ENCODE measurements at regions not wholly inside any gene's neighbourhood (a gene's known extent, or its start where the extent isn't known, plus 50 kb on each side); places are given as distances from the start of the nearest gene placed in this dataset.

DNA sequence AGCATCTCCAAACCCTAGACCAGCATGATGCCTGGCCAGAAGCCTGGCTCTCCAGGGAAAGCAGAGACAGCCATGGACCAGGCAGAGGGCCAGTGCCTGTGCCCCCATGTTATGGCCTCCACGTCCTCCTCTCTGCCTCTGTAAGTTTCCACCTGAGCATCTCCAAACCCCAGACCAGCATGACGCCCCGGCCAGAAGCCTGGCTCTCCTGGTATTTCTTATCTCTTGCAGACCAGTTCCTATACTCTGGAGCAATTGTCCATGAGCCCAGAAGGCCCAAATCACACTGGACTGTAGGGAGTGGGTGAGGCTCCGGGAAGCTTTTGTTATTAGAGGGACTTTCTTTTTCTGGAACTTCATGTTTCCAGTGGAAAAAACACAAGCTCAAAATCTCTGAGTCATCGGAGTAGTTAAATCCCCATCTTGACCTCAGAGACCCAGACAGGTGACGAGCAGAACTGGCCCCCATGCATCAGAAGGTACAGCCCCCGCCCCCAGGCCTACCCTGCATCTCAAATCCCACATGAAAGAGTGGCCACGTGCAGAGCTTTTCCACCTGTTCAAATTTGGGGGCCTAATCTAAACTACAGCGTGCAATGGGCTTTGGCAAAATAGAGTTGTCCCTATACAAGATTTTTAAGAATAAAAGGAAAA lies 110.2 kb upstream of the FOXQ1 start:
- TF ChIP-seq POLR2A (IDR thresholded peaks at IDR 0.05; ENCODE audit: low read length) (no peak), GATA1 (IDR thresholded peaks at IDR 0.05; ENCODE audit: low read depth, low read length) (no peak)
- no peak for DNase-seq

DNA sequence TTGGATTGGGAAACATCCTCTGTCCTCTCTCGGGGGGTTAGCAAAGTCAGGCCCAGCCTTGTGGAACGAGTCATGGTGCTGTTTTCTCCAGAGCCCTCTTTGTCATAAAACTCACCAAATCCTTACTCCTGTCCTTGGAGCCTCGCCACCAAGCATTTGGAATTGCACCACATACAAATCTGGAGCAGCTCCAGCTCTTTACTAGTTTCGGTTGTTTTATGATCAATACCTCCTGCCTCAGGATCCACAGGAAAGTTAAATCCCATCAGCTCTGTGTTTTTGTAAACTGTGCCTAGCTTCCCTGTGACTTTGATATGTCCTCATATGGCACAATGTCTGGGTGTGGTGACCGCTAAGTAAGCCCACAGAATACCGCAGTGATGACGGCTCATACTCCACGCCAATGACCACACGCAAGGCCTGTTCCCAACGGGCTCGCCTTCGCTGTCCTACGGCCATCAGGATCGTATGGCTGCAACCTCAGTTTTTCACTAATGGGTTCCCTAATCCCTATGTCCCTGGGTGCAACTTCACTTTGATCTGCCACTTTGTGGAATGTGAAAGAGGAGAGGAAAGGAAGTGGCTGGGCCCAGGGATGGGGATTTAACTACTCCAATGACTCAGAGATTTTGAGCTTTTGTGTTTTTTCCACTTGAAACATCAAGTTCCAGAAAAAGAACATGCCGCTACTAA lies 111.3 kb upstream of the FOXQ1 start:
- TF ChIP-seq POLR2A (IDR thresholded peaks at IDR 0.05; ENCODE audit: low read length): no peak
- no peak for TF ChIP-seq GATA1 (IDR thresholded peaks at IDR 0.05; ENCODE audit: low read depth, low read length)
- no peak for DNase-seq

DNA sequence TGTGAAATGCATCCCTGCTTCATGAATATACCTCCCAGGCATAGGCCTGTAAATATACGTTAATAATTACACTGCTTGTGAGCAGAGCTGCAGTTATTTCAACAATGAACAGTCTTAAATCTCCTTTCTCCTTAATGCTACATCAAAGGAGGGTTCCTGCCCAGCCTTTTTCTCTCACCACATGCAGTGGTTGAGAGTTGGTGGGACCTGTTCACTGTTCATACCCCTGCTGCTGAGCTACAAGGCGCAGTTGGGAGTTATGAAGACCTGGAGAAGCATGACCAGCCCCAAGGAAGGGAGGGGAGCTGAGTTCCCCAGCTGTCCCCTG lies 111.9 kb upstream of the FOXQ1 start:
- TF ChIP-seq GATA1 (IDR thresholded peaks at IDR 0.05; ENCODE audit: low read depth, low read length): no peak
- no peak for TF ChIP-seq POLR2A (IDR thresholded peaks at IDR 0.05; ENCODE audit: low read length)
- no peak for DNase-seq

DNA sequence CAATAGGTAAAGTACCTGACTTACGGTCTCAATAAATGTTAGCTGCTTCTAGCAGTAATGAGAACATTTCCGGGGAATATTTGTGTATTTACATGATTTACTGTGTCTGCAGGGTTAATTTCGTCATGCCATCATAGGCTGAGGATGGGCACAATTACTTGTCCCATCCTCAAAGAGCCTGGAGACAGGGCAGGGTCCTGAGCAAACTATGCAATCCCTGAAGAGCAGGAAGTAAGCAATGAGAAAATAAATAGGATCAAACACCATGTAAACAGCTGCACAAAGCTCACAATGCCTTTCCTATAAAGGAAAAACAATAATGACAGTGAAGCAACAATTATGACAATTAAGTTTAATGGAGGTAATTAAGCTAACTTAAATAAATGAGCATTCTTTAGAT lies 114.6 kb upstream of the FOXQ1 start:
- no peak for DNase-seq
- TF ChIP-seq POLR2A (IDR thresholded peaks at IDR 0.05; ENCODE audit: low read length) (no peak), GATA1 (IDR thresholded peaks at IDR 0.05; ENCODE audit: low read depth, low read length) (no peak)

DNA sequence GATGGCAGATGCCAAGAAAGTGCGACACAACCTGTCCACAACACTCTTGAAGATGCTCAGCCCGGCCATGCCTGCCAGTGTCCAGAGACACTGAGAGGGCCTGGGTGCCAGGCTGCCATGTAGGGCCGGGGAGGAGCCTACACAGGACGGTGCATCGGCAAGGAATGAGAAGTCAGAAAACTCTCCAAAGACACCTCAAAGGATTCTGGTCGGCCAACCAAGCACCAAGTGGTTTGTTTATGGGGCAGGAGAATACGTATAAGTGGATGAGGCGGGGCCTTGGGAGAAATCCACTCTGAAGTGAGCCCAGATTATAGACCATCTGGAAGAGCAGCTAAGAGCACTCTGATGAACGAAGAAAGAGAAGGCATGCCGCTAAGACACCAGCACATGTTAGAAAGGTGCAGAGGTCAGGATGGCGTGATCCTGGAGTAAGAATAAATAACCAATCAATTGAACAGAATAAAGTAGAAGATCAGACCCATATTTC lies 120.7 kb upstream of the FOXQ1 start:
- DNase-seq: no peak
- TF ChIP-seq GATA1 (IDR thresholded peaks at IDR 0.05; ENCODE audit: low read depth, low read length): no peak
- TF ChIP-seq POLR2A (IDR thresholded peaks at IDR 0.05; ENCODE audit: low read length): no peak

DNA sequence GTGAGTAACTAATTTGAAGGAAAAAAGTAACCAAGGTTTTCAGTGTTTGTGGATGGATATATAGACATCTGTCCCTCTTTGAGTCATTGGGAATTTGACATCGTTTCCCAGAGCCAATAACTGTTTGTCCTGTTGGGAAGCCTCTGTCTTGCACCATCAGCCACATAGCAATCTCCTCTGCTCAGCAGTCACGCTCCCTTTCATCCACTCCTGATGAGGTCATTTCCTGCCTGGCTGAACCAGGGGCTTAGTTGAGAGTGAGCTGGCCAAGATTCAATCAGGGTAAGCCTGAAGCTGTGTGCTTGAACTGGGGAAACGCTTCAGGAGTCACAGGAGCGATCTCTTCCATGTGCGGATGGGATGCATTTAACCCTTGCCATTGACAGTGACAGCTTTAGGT lies 121.5 kb upstream of the FOXQ1 start:
- no peak for TF ChIP-seq POLR2A (IDR thresholded peaks at IDR 0.05; ENCODE audit: low read length)
- TF ChIP-seq GATA1 (IDR thresholded peaks at IDR 0.05; ENCODE audit: low read depth, low read length): no peak
- no peak for DNase-seq

DNA sequence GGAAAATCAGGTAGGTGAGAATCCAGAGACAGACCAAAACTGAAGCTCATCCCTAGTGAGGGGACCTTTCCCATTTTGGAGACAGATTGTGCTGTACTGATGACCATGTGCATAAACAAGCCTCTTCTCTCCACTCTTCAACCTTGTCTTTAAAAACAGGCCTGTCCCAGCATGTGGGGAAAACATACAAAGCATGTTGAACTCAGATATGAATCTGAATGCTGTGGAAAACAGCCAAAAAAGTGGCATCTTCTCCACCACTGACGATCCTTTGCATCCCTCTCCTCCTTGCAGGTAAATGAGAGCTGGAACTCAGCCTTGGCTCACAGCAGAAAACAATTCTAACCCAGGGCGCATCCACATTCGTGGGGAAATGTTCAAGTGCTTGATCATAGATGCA lies 123.7 kb upstream of the FOXQ1 start:
- TF ChIP-seq GATA1 (IDR thresholded peaks at IDR 0.05; ENCODE audit: low read depth, low read length): no peak
- TF ChIP-seq POLR2A (IDR thresholded peaks at IDR 0.05; ENCODE audit: low read length): no peak
- no peak for DNase-seq

DNA sequence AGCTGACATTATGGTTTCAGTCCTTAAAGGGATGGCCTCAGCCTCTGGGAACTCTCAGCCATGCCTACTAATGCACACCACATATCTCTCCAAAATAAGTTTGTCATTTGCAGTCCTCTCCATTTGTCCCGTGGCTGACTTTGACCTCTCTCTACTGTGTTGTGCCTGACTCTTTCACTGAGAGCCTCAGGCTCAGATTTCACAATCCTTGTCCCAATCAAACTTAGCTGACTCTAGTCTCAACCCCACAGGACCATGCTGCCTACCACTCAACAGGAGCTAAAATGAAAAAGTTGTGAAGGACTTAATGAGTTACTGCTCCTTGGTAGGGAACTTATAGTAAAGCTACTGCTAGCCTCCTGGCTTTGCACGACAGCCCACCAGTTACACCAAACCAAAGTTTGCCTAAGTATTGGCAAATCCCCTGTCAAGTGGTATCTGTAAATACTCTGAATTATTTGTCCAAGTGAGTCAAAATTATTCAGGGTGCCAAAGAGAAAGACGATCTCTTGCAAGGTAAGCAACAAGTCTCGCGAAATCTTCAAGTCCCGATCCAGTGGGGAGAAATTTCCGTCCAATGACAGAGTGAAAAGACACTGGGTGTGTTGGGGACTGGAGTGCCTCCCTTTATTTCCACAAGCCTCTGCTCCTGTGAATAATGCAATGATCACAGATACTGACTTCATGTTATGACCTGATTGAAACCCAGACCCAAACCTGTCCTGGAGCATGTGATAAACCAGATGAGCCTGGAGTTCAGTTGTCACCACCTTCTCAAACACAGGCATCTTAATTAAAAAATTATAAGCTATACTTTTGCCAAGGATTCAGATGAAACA lies 124.4 kb upstream of the FOXQ1 start:
- DNase-seq: no peak
- TF ChIP-seq POLR2A (IDR thresholded peaks at IDR 0.05; ENCODE audit: low read length) (no peak), GATA1 (IDR thresholded peaks at IDR 0.05; ENCODE audit: low read depth, low read length) (no peak)

DNA sequence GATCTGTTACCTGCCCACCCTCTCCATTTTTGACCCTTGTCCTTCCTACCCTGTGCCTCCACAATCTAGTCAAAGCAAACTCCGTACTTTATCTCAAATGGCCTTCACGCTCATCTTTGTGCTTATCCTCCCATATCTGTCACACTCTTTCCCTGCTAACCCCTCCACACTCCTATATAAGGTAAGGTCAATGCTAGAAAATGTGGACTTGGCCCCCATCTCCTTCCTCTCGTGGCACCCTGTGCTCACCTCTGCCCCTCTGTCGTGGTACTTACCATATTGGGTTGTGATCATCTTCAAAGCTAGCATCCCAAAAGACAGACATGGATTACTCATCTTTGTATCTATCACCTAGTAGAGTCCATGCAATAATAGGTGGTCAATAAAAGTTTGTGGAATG lies 127.6 kb upstream of the FOXQ1 start:
- TF ChIP-seq GATA1 (IDR thresholded peaks at IDR 0.05; ENCODE audit: low read depth, low read length) (no peak), POLR2A (IDR thresholded peaks at IDR 0.05; ENCODE audit: low read length) (no peak)
- no peak for DNase-seq

DNA sequence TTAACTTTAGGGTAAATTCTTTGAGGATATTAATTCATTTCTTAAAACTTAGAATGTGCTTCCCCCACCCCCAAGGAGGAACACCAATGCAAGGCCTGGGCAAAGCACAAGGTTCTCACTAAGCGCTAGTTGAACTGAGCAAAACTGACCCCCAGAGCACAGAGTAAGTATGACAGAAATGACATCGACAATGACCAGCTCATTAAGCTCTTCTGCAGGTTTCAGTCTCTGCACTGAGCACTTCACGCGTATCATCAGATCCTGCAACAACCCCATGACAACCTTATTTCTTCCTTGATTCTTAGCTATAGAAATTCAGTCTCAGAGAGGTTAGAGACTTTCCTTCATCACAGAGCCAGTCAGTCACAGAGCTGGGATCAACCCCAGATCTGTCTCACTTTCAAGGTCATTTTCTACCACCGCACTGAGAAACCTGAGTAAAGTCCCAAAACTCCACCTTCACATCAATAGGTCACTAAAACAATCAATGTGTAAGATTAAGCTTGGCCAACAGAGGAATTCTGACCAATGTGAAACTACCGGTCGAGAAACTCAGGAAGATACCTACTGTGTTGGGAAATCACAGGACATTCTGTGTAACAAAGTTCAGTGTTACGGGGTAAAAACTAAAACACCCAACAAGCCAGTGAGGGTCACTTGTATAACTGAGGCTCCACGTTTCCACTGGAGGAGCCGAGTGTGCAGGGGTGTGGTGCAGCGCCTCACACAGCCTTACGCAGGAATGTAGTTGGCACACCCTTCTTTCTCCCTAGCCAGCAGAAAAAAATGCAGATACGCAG lies 129.0 kb upstream of the FOXQ1 start:
- TF ChIP-seq GATA1 (IDR thresholded peaks at IDR 0.05; ENCODE audit: low read depth, low read length): no peak
- TF ChIP-seq POLR2A (IDR thresholded peaks at IDR 0.05; ENCODE audit: low read length): no peak

DNA sequence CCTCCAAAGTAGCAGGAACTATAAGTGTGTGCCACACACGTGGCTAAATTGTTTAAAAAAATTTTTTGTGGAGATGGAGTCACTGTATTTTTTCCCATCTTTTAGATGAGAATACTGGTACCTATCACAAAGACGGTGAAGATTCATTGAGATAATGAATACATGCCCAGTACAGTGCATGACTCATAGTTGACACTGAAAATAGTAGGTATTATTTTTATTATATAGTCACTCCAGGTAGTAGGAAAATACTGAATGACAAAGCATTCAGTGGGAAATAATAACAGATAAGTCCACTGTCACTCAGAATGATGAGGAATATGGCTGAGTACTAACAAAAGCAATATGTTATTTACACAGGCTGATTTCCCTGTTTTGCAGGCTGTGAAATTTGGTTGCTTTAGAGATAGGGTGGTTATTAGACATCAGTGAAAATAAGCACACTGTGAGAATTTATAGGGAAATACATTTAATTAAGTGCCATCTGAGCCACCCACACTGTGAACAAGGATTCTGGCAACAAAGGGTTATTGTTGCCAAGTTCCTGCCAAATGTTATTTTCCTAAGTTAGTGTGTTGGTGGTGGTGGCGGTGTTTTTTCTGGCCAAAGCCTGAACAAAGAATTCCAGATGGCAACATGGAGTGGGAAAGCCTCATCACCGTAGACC lies 129.8 kb upstream of the FOXQ1 start:
- TF ChIP-seq GATA1 (IDR thresholded peaks at IDR 0.05; ENCODE audit: low read depth, low read length) (no peak), POLR2A (IDR thresholded peaks at IDR 0.05; ENCODE audit: low read length) (no peak)
- DNase-seq: no peak

More for the DNA sequence above, 129.0 kb upstream of the FOXQ1 start:
- no peak for DNase-seq

DNA sequence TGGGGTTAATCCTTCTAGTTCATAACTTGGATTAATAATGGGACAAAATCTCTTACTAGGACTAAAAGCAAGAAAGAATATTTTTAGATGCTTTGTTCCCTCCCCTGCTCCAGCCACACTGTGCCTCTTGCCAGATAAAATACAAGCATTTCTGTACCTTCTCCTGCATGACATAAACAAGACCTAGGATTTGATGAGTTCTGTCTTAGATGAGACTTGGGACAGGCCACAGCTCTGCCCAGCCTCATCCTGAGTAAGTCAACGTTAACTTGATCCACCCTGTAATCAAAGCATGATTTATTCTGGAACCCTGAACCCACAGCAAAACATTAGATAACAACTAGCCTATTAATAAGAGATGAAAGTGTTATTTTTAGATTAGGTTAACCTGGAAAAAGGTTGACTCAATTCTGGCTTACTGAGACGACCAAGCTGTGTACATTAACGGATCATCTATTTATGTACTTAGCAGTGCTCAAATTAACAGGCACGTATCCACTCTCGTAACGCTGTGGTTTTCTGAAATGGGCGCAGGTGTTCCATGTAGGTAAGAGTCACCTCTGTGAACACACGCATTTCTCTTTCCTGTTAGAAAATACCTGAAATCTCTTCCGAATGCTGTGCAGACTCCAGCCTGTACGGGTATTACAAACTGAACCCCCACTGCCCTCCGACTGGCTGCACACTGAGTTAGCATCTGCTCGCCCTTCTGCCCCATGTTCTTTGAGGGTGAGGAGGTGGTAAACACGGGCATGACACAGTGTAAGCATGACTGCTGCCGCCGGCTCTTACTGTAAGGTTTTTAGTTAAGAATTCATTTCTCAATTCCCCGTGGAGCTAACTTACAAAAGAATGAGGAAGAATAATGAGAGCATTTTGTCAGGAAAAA lies 132.1 kb upstream of the FOXQ1 start:
- no peak for TF ChIP-seq POLR2A (IDR thresholded peaks at IDR 0.05; ENCODE audit: low read length)
- TF ChIP-seq GATA1 (IDR thresholded peaks at IDR 0.05; ENCODE audit: low read depth, low read length): no peak
- DNase-seq: no peak
